ENCODE measurements at regions not wholly inside any gene's neighbourhood (a gene's known extent, or its start where the extent isn't known, plus 50 kb on each side); places are given as distances from the start of the nearest gene placed in this dataset.

- ATAC-seq (ENCODE audit: low read depth) (no peak), DNase-seq (ENCODE audit: low spot score) (no peak)
- Histone ChIP-seq H3K9me3 (ENCODE audit: severe bottlenecking) (no peaks in the 10 kb centered on the region), H3K27me3 (ENCODE audit: insufficient read depth, poor library complexity, severe bottlenecking) (no peaks in the 10 kb centered on the region), H3K4me3 (ENCODE audit: severe bottlenecking) (no peak overlapping the region), H3K27ac (ENCODE audit: poor library complexity, severe bottlenecking) (no peak overlapping the region), H3K36me3 (ENCODE audit: low read depth) (no peaks in the 10 kb centered on the region), H3K4me1 (ENCODE audit: insufficient read depth, poor library complexity, severe bottlenecking) (no peaks in the 10 kb centered on the region)
- no peak for TF ChIP-seq CTCF (IDR thresholded peaks at IDR 0.05; ENCODE audit: poor library complexity, severe bottlenecking)
These were observed 288.2 kb upstream of the EEF2KMT start for GRCh38 chr16:5385811-5386210.

GRCh38 chr16:5385115-5385514 lies 287.5 kb upstream of the EEF2KMT start:
- Histone ChIP-seq H3K27ac (ENCODE audit: poor library complexity, severe bottlenecking) (no peak overlapping the region), H3K4me1 (ENCODE audit: insufficient read depth, poor library complexity, severe bottlenecking) (no peaks in the 10 kb centered on the region), H3K9me3 (ENCODE audit: severe bottlenecking) (no peaks in the 10 kb centered on the region), H3K36me3 (ENCODE audit: low read depth) (no peaks in the 10 kb centered on the region), H3K27me3 (ENCODE audit: insufficient read depth, poor library complexity, severe bottlenecking) (no peaks in the 10 kb centered on the region), H3K4me3 (ENCODE audit: severe bottlenecking) (no peak overlapping the region)
- TF ChIP-seq CTCF (IDR thresholded peaks at IDR 0.05; ENCODE audit: poor library complexity, severe bottlenecking), result no peak
- no peak for ATAC-seq (ENCODE audit: low read depth)
- no peak for DNase-seq (ENCODE audit: low spot score)

- Histone ChIP-seq H3K27me3 (ENCODE audit: insufficient read depth, poor library complexity, severe bottlenecking) (no peaks in the 10 kb centered on the region), H3K27ac (ENCODE audit: poor library complexity, severe bottlenecking) (no peak overlapping the region), H3K4me3 (ENCODE audit: severe bottlenecking) (no peak overlapping the region), H3K9me3 (ENCODE audit: severe bottlenecking) (no peaks in the 10 kb centered on the region), H3K4me1 (ENCODE audit: insufficient read depth, poor library complexity, severe bottlenecking) (no peaks in the 10 kb centered on the region), H3K36me3 (ENCODE audit: low read depth) (no peaks in the 10 kb centered on the region)
- TF ChIP-seq CTCF (IDR thresholded peaks at IDR 0.05; ENCODE audit: poor library complexity, severe bottlenecking), result no peak
- no peak for DNase-seq (ENCODE audit: low spot score)
- ATAC-seq (ENCODE audit: low read depth), result no peak
These were observed 286.1 kb upstream of the EEF2KMT start for GRCh38 chr16:5383737-5384136.

GRCh38 chr16:5382484-5382883 lies 284.9 kb upstream of the EEF2KMT start:
- Histone ChIP-seq H3K4me3 (ENCODE audit: severe bottlenecking) (no peak overlapping the region), H3K36me3 (ENCODE audit: low read depth) (no peaks in the 10 kb centered on the region), H3K27ac (ENCODE audit: poor library complexity, severe bottlenecking) (no peak overlapping the region), H3K9me3 (ENCODE audit: severe bottlenecking) (no peaks in the 10 kb centered on the region), H3K27me3 (ENCODE audit: insufficient read depth, poor library complexity, severe bottlenecking) (no peaks in the 10 kb centered on the region), H3K4me1 (ENCODE audit: insufficient read depth, poor library complexity, severe bottlenecking) (no peaks in the 10 kb centered on the region)
- no peak for ATAC-seq (ENCODE audit: low read depth)
- DNase-seq (ENCODE audit: low spot score), result no peak
- no peak for TF ChIP-seq CTCF (IDR thresholded peaks at IDR 0.05; ENCODE audit: poor library complexity, severe bottlenecking)

GRCh38 chr16:5381481-5381880 lies 283.9 kb upstream of the EEF2KMT start:
- no peak for TF ChIP-seq CTCF (IDR thresholded peaks at IDR 0.05; ENCODE audit: poor library complexity, severe bottlenecking)
- Histone ChIP-seq H3K27ac (ENCODE audit: poor library complexity, severe bottlenecking) (no peak overlapping the region), H3K4me1 (ENCODE audit: insufficient read depth, poor library complexity, severe bottlenecking) (no peaks in the 10 kb centered on the region), H3K27me3 (ENCODE audit: insufficient read depth, poor library complexity, severe bottlenecking) (no peaks in the 10 kb centered on the region), H3K36me3 (ENCODE audit: low read depth) (no peaks in the 10 kb centered on the region), H3K9me3 (ENCODE audit: severe bottlenecking) (no peaks in the 10 kb centered on the region), H3K4me3 (ENCODE audit: severe bottlenecking) (no peak overlapping the region)
- ATAC-seq (ENCODE audit: low read depth), result no peak
- DNase-seq (ENCODE audit: low spot score), result no peak
